SU-DHL-6 (cell line): ENCODE measurements at regions not wholly inside any gene's neighbourhood (a gene's known extent, or its start where the extent isn't known, plus 50 kb on each side); places are given as distances from the start of the nearest gene placed in this dataset.

Experiments
- EZH2phosphoT487 ChIP-seq: fragments of 200-600 bp; sonication (generic), shearing (Covaris generic); conservative IDR thresholded peaks from 2 replicates; pipeline ENCODE4 v1.6.1; 2018; ENCODE audit warnings: mild to moderate bottlenecking, antibody characterized with exemption, low read length, moderate library complexity, mixed read lengths
- TF ChIP-seq, protein P1 (sequence below): fragments of 200-600 bp; sonication (generic); IDR thresholded peaks from one replicate; pipeline ENCODE4 v1.5.1; 2017; ENCODE audit warnings: antibody characterized with exemption, mild to moderate bottlenecking, low read length, moderate library complexity; ENCODE audit not compliant: insufficient read depth, poor library complexity, severe bottlenecking

DNA sequence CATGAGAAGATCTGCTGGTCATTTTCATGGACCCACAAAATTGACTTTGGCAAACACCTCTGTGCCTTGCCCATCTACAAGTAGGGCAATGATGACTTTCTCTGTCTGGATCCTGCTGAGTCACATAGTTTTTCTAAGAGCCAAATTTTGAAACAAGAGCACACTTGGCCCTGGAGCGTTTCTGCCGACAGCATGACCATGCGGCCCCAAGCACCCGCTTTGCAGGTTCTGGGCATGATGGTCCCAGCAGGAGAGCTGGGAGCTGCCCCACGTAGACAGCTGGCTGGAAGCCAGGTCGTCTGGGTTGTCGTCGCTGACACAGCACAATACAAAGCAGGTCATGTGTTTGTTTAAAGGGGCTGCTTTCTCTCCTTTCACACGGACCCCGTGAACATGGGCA lies 159.8 kb downstream of the SYK start:
- TF ChIP-seq, protein P1, sequence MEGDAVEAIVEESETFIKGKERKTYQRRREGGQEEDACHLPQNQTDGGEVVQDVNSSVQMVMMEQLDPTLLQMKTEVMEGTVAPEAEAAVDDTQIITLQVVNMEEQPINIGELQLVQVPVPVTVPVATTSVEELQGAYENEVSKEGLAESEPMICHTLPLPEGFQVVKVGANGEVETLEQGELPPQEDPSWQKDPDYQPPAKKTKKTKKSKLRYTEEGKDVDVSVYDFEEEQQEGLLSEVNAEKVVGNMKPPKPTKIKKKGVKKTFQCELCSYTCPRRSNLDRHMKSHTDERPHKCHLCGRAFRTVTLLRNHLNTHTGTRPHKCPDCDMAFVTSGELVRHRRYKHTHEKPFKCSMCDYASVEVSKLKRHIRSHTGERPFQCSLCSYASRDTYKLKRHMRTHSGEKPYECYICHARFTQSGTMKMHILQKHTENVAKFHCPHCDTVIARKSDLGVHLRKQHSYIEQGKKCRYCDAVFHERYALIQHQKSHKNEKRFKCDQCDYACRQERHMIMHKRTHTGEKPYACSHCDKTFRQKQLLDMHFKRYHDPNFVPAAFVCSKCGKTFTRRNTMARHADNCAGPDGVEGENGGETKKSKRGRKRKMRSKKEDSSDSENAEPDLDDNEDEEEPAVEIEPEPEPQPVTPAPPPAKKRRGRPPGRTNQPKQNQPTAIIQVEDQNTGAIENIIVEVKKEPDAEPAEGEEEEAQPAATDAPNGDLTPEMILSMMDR, result no peak
- no peak for TF ChIP-seq EZH2phosphoT487
